ENCODE measurements at regions not wholly inside any gene's neighbourhood (a gene's known extent, or its start where the extent isn't known, plus 50 kb on each side); places are given as distances from the start of the nearest gene placed in this dataset.
"Not testable (repeated sequence)": the region's sequence is repeated elsewhere in the genome, so short reads cannot be mapped to it uniquely, and the experiment has no call there.

- no peak for DNase-seq
Observed at GRCh38 chr3:27630885-27631284, 91.2 kb downstream of the EOMES start.

DNA sequence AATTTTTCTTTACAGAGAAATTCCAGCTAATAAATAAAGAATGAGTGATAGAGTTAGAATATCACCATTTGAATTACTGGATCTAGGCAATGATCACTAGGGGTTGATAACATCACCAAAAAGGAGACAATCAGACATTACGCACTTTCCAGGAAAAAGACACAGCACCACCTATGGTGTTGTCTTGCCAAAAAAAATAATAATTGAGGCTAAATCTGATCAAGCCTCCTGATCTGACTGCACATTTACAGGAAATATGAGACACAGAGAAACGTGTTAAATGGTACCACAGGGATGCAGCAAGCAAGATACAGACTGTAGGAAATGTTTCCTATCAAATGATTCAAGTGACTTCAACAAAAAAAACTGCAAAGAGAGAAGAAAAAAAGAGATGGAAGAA lies 92.8 kb downstream of the EOMES start:
- DNase-seq, result no peak

DNA sequence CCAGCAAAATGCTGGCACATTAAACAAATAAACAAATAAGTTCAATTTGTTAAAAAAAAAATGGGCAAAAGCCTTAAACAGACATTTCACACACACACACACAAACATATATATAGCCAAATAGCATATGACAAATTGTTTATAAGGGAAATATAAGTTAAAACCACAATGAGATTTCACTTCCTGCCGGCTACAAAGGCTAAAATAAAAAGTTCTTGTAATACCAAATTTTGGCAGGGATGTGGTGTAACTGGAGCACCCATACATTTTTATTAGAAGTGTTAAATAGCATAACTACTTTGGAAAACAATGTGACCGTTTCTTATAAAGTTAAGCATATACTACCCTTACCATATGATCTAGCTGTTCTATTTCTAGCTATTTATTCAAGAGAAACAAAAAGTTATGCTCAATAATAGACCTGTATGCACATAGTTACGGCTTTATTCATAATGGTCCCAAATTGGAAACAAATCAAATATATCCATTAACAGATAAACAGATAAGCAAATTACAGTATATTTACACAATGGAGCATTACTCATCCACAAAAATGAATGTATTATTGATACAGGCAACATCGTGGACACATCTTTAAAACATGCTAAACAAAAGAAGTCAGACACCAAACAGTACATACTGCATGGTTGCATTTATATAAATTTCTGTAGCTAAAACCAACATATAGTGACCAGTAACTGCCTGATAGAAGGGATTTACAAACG lies 93.9 kb downstream of the EOMES start:
- DNase-seq, result no peak

DNA sequence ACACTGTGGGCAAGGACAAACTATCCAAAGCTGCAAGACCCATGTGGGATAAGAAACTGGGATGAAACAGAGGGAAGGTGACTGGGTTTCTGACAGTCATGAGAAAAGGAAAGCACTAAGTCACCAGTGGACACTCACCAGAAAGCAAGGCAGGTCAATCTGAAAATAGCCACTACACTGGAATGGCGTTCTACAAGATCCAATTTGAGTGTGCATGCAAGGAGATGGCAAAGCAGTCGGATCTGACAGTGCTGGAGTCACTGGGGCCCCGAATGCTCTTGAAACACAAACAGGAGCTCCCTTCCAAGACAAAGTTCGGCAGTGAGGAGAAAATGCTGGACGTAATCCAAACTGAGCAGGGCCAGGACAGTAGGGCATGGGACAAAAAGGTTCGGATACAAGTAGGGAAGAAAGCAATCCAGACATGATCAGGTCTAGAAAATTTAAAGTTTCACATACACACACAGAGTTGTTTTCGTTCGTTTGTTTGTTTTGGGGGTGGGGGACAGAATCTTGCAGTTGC lies 95.5 kb downstream of the EOMES start:
- DNase-seq, result no peak

GRCh38 chr3:27625864-27626263 lies 96.3 kb downstream of the EOMES start:
- no peak for DNase-seq

- DNase-seq, result no peak
Observed at GRCh38 chr3:27623085-27623753, 98.9 kb downstream of the EOMES start.

- no peak for DNase-seq
Observed at GRCh38 chr3:27617552-27617951, 104.6 kb downstream of the EOMES start.

DNA sequence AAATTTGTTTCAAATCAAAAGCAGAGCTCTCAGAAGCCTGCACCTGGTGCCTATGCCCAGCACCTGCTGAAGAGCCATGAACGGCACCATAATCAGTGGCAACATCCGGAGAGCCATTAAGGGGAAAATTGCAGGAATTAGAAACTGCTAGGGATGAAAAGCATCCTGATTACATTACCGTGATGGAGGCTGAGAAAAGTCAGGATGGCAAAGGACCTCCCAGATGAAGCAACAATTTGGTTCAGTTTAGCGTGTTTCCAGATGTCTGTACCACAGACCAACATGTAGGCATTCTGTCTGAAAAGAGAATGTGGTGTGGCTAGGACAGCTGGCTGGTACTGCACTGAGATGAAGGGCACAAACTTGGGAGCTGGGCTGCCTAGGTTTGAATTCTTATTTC lies 106.1 kb downstream of the EOMES start:
- no peak for DNase-seq

- no peak for DNase-seq
Observed at GRCh38 chr3:27615555-27615954, 106.6 kb downstream of the EOMES start.

DNA sequence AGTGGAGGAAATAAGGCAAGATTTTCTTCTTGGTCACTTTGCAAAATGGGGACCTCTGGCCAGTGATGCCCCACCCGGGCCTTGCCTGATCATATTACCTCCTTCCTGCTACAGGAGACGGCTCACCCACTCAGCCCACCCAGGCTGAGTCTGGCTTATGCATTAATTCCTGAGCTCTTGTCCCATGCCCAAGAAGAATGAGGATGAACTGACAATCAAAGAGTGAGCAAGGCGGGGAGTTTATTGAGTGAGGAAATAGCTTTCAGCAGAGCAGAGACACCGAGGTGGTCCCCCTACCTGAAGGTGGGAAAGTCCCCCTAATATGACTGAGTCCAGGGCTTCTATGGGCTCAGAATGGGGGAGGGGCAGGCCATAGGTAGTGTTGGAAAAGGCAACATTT lies 107.5 kb downstream of the EOMES start:
- DNase-seq, result no peak

DNA sequence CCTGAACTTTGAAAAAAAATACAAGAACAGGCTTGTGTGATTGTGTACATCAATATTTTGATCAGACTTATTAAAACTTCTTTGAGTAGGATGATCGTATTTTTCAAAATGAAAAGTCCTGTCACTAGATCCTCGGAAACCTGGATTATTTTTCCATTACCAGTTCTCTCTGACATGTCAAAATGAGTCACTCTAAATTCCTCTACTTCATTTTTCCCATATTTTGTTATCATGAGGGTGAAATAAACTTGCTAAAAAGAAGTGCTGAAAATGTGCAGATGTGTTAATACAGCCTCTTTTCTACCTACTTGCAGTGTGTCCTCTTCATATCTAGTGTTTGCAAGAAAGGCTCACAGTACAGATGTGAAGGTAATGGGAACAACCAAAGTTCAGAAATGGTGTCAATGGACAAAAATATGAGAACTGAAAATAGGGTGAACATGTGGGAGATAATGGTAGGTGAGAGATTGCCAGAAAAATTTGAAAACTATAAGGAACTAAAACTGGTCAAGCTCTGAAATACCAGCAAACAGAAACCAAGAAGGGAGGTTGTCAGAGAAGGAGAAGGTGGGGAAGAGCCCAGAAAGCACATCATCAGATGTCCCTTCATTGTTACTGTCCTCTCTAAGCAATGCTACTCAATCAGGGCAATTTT lies 108.2 kb downstream of the EOMES start:
- DNase-seq, result no peak

DNA sequence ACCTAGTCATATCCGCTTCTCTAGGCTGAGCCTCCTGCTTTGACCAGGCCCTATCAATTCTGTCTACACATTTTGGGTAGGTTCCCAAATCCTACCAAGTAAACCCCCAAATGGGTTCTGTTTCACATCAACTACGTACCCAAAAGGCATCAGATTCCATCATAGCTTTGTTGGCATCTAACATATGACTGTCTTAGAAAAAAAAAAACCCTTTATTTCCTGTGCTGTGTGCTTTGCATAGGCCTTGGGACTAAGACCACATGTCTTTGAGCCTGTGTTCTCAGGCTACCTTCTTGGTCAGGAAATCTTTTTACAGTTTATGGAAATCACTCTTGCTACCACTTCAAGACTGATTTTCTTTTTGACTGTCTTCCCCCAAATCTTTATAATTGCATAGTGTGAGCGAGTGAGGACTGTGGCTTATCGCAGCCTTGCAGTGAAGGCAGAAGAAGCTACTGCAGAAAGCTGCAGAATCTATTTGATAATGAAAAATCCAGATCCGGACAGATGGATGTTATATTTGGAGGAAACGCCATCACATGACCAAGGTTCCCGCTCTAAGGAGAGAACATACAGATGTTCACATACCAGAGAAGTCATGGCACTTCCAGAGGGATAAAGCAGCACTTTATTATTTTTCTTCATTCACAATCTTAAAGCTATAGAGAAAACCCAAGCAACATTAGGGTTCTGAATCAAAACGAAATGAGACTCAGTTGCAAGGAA lies 111.2 kb downstream of the EOMES start:
- DNase-seq, result no peak

GRCh38 chr3:27607370-27607769 lies 114.8 kb downstream of the EOMES start:
- DNase-seq, result no peak

DNA sequence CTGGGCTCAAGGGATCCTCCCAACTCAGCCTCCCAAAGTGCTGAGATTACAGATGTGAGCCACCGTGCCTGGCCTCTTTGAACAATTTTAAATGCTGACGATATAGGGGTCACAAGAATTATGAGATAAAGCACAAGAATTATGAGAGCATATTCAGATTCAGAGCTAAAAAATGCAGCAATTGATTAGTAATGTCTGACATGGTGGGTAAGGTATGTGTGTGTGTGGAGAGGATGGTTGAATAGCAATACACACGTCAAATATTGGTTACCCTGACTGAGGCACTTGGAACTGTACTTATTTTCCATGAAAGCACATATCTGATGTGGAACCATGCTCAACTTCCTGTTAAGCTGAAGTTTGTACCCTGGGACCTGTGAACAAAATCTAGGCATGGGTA lies 115.6 kb downstream of the EOMES start:
- DNase-seq, result no peak

- DNase-seq, result not testable (repeated sequence)
Observed at GRCh38 chr3:27601311-27601710, 117.1 kb upstream of the SLC4A7 start.

GRCh38 chr3:27599741-27600140 lies 115.6 kb upstream of the SLC4A7 start:
- DNase-seq, result not testable (repeated sequence)

DNA sequence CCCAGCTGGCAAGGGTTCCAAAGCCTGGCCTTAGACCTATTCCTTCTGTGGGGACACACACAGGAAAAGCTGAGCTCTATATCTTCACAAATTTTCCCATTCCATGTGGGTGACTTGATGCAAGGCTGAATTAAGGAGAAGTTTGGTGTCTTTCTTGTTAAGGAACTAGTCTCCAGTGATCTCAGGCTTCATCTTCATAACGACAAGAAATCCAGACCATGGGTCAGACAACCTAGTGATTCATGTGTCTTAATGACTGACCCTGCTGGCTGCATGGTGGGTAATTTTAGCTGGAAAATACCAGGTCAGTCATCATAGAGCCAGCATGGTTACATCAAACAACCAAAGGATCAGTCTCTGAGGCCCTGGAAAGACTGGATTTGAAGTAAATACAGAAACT lies 112.7 kb upstream of the SLC4A7 start:
- no peak for DNase-seq

GRCh38 chr3:27596334-27596841 lies 112.2 kb upstream of the SLC4A7 start:
- DNase-seq, result no peak

DNA sequence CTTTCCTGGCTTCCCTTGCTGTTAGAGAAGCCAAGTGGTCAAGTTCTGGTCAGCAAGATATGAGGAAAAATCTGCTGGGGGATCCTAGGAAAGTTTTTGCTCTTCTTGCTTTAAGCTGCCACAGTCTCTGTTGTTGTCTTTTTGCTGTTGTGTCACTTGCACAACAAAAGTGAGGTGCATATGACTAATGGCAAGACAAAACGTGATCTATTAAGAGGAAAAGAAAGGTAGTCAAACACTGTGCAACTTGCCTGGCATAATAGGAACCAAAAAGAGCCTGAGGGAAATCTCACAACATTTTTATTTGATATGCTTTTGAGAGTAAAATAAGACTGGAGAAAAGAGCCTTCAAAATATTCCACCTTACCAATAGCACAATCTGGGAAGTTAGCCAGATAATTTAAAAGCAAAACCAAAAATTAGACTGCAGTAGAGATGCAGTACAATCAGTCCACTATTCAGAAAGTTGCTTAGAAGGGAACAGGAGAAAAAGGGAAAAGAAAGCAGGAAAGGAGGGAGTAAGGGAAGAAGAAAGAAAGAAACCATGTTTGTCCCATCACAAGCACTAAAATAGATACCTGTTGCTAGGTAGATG lies 110.0 kb upstream of the SLC4A7 start:
- no peak for DNase-seq

GRCh38 chr3:27593173-27593572 lies 109.0 kb upstream of the SLC4A7 start:
- no peak for DNase-seq
